Astrocyte (in vitro differentiated cells and primary cell): ENCODE measurements at regions not wholly inside any gene's neighbourhood (a gene's known extent, or its start where the extent isn't known, plus 50 kb on each side); places are given as distances from the start of the nearest gene placed in this dataset.
A peak's percentile ranks its signal among the peaks of the same experiment; 100 is the strongest.

Source experiments
- DNase-seq: peaks from one replicate; pipeline ENCODE4 v3.0.0-alpha.2; 2010; ENCODE audit warnings: low read depth
- FAIRE-seq: peaks from 2 replicates; lab custom pipeline; 2011; peaks lifted over from hg19 to GRCh38; lab: Jason Lieb, UNC
- H2AFZ ChIP-seq: 2 replicates; pipeline ENCODE4 v1.6.0; 2012; ENCODE audit warnings: low read depth, low read length, inconsistent platforms
- H3K27ac ChIP-seq: 2 replicates; pipeline ENCODE4 v1.5.1; 2011; ENCODE audit warnings: low read depth, low read length, inconsistent platforms
- H3K27me3 ChIP-seq: 2 replicates; pipeline ENCODE4 v1.6.0; 2011; ENCODE audit warnings: low read length, inconsistent platforms; ENCODE audit not compliant: insufficient read depth
- H3K36me3 ChIP-seq: 2 replicates; pipeline ENCODE4 v1.5.1; 2011; ENCODE audit warnings: low read length, inconsistent platforms; ENCODE audit not compliant: insufficient read depth
- H3K4me1 ChIP-seq: 2 replicates; pipeline ENCODE4 v1.5.1; 2011; ENCODE audit warnings: low read length, inconsistent platforms; ENCODE audit not compliant: insufficient read depth
- H3K4me2 ChIP-seq: 2 replicates; pipeline ENCODE4 v1.6.0; 2012; ENCODE audit warnings: low read length, inconsistent platforms
- H3K4me3 ChIP-seq: 2 replicates; pipeline ENCODE4 v1.5.1; 2011; ENCODE audit warnings: low read depth, mild to moderate bottlenecking, low read length, inconsistent platforms; ENCODE audit not compliant: insufficient read depth
- H3K79me2 ChIP-seq: 2 replicates; pipeline ENCODE4 v1.6.0; 2012; ENCODE audit warnings: mild to moderate bottlenecking, low read length, inconsistent platforms; ENCODE audit not compliant: insufficient read depth
- H3K9ac ChIP-seq: 2 replicates; pipeline ENCODE4 v1.6.0; 2012; ENCODE audit warnings: mild to moderate bottlenecking, low read length, inconsistent platforms
- H3K9me3 ChIP-seq: 2 replicates; pipeline ENCODE4 v1.5.1; 2012; ENCODE audit warnings: low read depth, mild to moderate bottlenecking, low read length, inconsistent platforms; ENCODE audit not compliant: insufficient read depth
- H4K20me1 ChIP-seq: 2 replicates; pipeline ENCODE4 v1.6.0; 2012; ENCODE audit warnings: low read length, inconsistent platforms; ENCODE audit not compliant: insufficient read depth
- H3K27ac Mint-ChIP-seq: one replicate; pipeline ENCODE4 v1.8.0; 2021; ENCODE audit warnings: mild to moderate bottlenecking, mixed read lengths; ENCODE audit not compliant: unreplicated experiment
- H3K27me3 Mint-ChIP-seq: one replicate; pipeline ENCODE4 v1.8.0; 2021; ENCODE audit warnings: low read depth, mixed read lengths; ENCODE audit not compliant: unreplicated experiment
- H3K36me3 Mint-ChIP-seq: one replicate; pipeline ENCODE4 v1.8.0; 2021; ENCODE audit warnings: low read depth, mixed read lengths; ENCODE audit not compliant: unreplicated experiment
- H3K4me1 Mint-ChIP-seq: one replicate; pipeline ENCODE4 v1.8.0; 2021; ENCODE audit warnings: low read depth, mixed read lengths; ENCODE audit not compliant: unreplicated experiment
- H3K4me3 Mint-ChIP-seq: one replicate; pipeline ENCODE4 v1.8.0; 2021; ENCODE audit warnings: mild to moderate bottlenecking, moderate library complexity, mixed read lengths; ENCODE audit not compliant: unreplicated experiment
- H3K9me3 Mint-ChIP-seq: one replicate; pipeline ENCODE4 v1.8.0; 2021; ENCODE audit warnings: mild to moderate bottlenecking, mixed read lengths; ENCODE audit not compliant: unreplicated experiment
- EZH2 ChIP-seq: IDR thresholded peaks from 2 replicates; pipeline ENCODE4 v1.6.1; 2012; ENCODE audit warnings: mild to moderate bottlenecking, low read length, inconsistent platforms; ENCODE audit not compliant: insufficient read depth
- TF ChIP-seq, protein P1 (sequence below): IDR thresholded peaks from 2 replicates; pipeline ENCODE4 v1.5.1; 2011; ENCODE audit warnings: low read depth, mild to moderate bottlenecking, inconsistent platforms, low read length, moderate library complexity; ENCODE audit not compliant: insufficient read depth

DNA sequence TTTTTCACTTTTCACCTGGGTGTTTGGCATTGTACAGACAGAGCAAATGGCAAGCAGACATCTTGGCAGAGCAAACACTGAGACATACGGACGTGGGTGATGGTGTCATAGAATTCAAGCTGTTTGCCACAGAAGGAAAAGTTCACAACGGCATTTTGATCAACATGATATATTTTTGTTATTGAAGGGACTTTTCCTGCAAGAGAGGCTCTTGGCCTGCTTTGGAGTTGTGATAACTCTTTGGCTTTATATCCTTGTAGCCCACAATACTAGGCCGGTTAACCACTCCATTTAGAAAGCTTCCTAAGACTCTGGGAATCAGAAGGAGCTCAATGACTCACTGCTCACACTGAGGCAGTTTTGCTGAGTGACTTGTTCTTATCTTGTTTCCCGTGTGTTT is 1038.3 kb downstream of the TLE1 start:
- peak overlapping the region; percentile 4 for H3K9ac ChIP-seq
- DNase-seq (peak; percentile 92), FAIRE-seq (no peak)
- no peak overlapping the region for H3K4me3 Mint-ChIP-seq
- peaks cover 37% of the 10 kb centered on the region for H3K4me1 Mint-ChIP-seq
- H3K27me3 Mint-ChIP-seq = no peaks in the 10 kb centered on the region
- no peaks in the 10 kb centered on the region for H3K36me3 ChIP-seq
- H3K4me1 ChIP-seq = peaks cover 24% of the 10 kb centered on the region
- H3K9me3 ChIP-seq = no peaks in the 10 kb centered on the region
- H3K36me3 Mint-ChIP-seq = no peaks in the 10 kb centered on the region
- peak overlapping the region; percentile 48 for H3K4me2 ChIP-seq
- H3K27me3 ChIP-seq = no peaks in the 10 kb centered on the region
- peak overlapping the region; percentile 55 for H3K27ac ChIP-seq
- H2AFZ ChIP-seq = no peak overlapping the region
- TF ChIP-seq EZH2 = no peak
- H3K4me3 ChIP-seq = no peak overlapping the region
- peak overlapping the region; percentile 78 for H3K27ac Mint-ChIP-seq
- H3K9me3 Mint-ChIP-seq = no peaks in the 10 kb centered on the region
- no peaks in the 10 kb centered on the region for H4K20me1 ChIP-seq
- no peaks in the 10 kb centered on the region for H3K79me2 ChIP-seq

DNA sequence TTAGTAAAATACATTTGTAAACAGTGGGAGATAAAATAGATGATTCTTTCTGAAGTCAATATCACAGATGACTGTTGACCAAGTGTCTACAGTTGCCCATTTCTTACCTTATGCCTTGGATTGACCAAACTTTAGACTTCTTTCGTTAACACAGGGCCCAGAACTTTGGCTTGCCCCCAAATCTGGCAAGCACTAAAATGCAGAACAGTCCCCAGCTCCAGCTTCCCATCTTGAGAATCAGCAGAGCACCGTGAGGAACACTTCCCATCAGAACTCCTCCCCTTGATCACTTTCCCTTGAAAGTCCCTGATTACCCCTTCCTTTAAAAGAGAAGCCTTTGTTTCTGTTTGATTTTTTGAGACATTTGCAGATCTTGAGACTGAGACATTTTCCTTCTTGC is 1039.9 kb downstream of the TLE1 start:
- H3K9ac ChIP-seq = peak overlapping the region; percentile 50
- Mint-ChIP-seq H3K4me3 (peak overlapping the region; percentile 8), H3K4me1 (peaks cover 37% of the 10 kb centered on the region), H3K27ac (peak overlapping the region; percentile 94), H3K9me3 (no peaks in the 10 kb centered on the region), H3K36me3 (no peaks in the 10 kb centered on the region), H3K27me3 (no peaks in the 10 kb centered on the region)
- no peaks in the 10 kb centered on the region for H3K27me3 ChIP-seq
- FAIRE-seq = peak; percentile 29
- H3K27ac ChIP-seq = peak overlapping the region; percentile 78
- H4K20me1 ChIP-seq = no peaks in the 10 kb centered on the region
- DNase-seq = peak; percentile 2
- H3K9me3 ChIP-seq = no peaks in the 10 kb centered on the region
- no peaks in the 10 kb centered on the region for H3K36me3 ChIP-seq
- H3K4me1 ChIP-seq = peaks cover 24% of the 10 kb centered on the region
- H3K4me3 ChIP-seq = no peak overlapping the region
- no peaks in the 10 kb centered on the region for H3K79me2 ChIP-seq
- H2AFZ ChIP-seq = no peak overlapping the region
- H3K4me2 ChIP-seq = peak overlapping the region; percentile 62
- TF ChIP-seq EZH2 = no peak
- TF ChIP-seq, protein P1, sequence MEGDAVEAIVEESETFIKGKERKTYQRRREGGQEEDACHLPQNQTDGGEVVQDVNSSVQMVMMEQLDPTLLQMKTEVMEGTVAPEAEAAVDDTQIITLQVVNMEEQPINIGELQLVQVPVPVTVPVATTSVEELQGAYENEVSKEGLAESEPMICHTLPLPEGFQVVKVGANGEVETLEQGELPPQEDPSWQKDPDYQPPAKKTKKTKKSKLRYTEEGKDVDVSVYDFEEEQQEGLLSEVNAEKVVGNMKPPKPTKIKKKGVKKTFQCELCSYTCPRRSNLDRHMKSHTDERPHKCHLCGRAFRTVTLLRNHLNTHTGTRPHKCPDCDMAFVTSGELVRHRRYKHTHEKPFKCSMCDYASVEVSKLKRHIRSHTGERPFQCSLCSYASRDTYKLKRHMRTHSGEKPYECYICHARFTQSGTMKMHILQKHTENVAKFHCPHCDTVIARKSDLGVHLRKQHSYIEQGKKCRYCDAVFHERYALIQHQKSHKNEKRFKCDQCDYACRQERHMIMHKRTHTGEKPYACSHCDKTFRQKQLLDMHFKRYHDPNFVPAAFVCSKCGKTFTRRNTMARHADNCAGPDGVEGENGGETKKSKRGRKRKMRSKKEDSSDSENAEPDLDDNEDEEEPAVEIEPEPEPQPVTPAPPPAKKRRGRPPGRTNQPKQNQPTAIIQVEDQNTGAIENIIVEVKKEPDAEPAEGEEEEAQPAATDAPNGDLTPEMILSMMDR = no peak

DNA sequence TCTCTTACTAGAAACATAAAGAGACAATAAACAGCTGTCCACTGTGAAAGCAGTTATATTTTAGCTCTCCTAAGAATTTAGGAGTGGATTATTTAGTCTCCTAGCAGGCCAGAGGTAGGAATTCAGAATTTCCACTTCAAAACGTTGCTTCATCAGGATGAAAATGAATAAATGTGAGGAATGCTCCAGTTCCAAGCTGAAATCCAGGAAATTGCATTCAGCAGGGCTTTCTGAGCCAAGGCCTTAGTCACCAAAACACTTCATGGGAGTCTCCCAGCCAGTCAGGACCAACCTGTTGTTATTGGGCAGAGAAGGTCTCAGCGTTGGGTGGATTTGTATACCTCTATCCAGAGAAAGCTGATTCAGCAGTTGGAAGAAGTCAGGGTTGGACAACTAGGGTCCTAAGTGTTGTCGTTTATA is 1040.3 kb downstream of the TLE1 start:
- DNase-seq = peak; percentile 96

More for the DNA sequence above, 1040.3 kb downstream of the TLE1 start:
- Mint-ChIP-seq H3K9me3 (no peaks in the 10 kb centered on the region), H3K4me1 (peaks cover 37% of the 10 kb centered on the region), H3K27ac (peak overlapping the region; percentile 94), H3K4me3 (no peak overlapping the region), H3K27me3 (no peaks in the 10 kb centered on the region), H3K36me3 (no peaks in the 10 kb centered on the region)
- H3K27me3 ChIP-seq = no peaks in the 10 kb centered on the region
- peaks cover 24% of the 10 kb centered on the region for H3K4me1 ChIP-seq
- no peaks in the 10 kb centered on the region for H3K79me2 ChIP-seq
- peak overlapping the region; percentile 78 for H3K27ac ChIP-seq
- H3K36me3 ChIP-seq = no peaks in the 10 kb centered on the region
- H4K20me1 ChIP-seq = no peaks in the 10 kb centered on the region
- H3K4me3 ChIP-seq = no peak overlapping the region
- H3K9me3 ChIP-seq = no peaks in the 10 kb centered on the region
- TF ChIP-seq, protein P1 = no peak
- TF ChIP-seq EZH2 = no peak
- H2AFZ ChIP-seq = no peak overlapping the region
- peak overlapping the region; percentile 62 for H3K4me2 ChIP-seq
- H3K9ac ChIP-seq = peak overlapping the region; percentile 50
- peak; percentile 43 for FAIRE-seq
